Neural progenitor cell (in vitro differentiated cells): ENCODE measurements at regions not wholly inside any gene's neighbourhood (a gene's known extent, or its start where the extent isn't known, plus 50 kb on each side); places are given as distances from the start of the nearest gene placed in this dataset.

ENCODE experiments used
- CTCF ChIP-seq: fragments of 200-600 bp; sonication (generic); IDR thresholded peaks from 2 replicates; pipeline ENCODE4 v1.5.1; 2017; ENCODE audit warnings: antibody characterized with exemption, mild to moderate bottlenecking
- EZH2 ChIP-seq: fragments of 200-600 bp; sonication (generic); IDR thresholded peaks from 2 replicates; pipeline ENCODE4 v1.6.1; 2017; ENCODE audit warnings: antibody characterized with exemption, mild to moderate bottlenecking, moderate library complexity

- TF ChIP-seq CTCF (no peak), EZH2 (no peak)
These were observed 193.7 kb downstream of the ZNF737 start for GRCh38 chr19:20371911-20372310.
